SKM-1 treated with dmso at 0.1 percent for 144 hours (cell line): ENCODE measurements at regions not wholly inside any gene's neighbourhood (a gene's known extent, or its start where the extent isn't known, plus 50 kb on each side); places are given as distances from the start of the nearest gene placed in this dataset.
A peak's percentile ranks its signal among the peaks of the same experiment; 100 is the strongest.
"Not testable (repeated sequence)": the region's sequence is repeated elsewhere in the genome, so short reads cannot be mapped to it uniquely, and the experiment has no call there.

Source experiments
- DNase-seq: peaks from one replicate; lab custom pipeline; 2025; ENCODE audit not compliant: unreplicated experiment; lab: John Stamatoyannopoulos, UW

GRCh38 chr6:12476484-12476883 lies 186.3 kb downstream of the EDN1 start:
- no peak for DNase-seq

DNA sequence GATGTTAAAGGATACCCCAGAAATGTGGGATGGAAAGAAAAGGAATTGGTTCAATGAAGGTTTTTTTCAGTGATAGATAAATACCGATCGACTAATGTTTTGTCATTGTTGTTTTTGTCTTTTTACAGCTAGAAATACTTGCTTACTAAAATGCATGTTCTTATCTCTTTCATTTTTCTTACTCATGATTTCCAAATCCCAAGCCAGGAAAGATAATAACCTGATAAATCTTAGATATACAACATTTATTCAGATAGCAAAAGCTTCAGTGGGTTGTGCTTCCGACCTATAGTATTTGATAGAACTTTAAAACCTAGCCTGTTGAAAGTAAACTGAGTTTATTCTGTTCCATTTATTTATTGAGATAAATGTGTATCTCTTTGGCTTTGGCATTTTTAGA lies 187.5 kb downstream of the EDN1 start:
- DNase-seq: no peak

GRCh38 chr6:12478921-12479320 lies 188.8 kb downstream of the EDN1 start:
- no peak for DNase-seq

DNA sequence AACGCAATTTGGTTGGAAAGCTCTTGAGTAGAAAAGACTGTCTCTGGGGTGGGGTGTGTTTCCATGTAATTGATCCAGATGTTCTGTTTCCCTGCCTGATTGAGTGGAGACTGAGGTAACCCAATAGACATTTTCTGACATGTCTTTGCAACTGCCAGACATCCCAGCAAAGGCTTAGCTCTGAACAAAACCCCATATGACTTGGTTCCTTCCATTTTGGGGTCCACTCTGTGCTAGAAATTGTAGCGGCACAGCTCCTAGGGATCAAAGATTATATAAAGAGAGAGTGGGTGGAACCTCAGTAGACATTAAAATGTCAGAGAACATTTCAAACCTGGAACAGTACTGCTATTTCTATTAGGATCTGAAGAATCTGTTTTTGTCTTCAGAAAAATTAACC lies 189.3 kb downstream of the EDN1 start:
- no peak for DNase-seq

DNA sequence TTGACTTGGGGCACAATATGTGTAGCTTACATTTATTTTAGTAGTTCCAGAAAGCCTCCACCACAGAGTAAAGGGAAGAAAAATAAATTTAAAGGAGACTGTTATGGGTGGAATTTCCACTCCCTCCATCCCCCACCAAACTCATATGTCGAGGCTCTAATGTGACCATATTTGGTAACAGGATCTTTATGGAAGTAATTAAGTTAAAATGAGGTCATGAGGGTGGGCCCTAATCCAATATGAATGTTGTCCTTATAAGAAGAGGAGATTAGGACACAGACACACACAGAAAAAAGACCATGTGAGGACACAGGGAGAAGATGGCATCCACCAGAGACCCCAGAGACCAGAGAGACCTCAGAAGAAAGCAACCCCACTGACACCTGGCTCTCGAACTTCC lies 189.7 kb downstream of the EDN1 start:
- DNase-seq: no peak

GRCh38 chr6:12480379-12480778 lies 190.2 kb downstream of the EDN1 start:
- no peak for DNase-seq

DNA sequence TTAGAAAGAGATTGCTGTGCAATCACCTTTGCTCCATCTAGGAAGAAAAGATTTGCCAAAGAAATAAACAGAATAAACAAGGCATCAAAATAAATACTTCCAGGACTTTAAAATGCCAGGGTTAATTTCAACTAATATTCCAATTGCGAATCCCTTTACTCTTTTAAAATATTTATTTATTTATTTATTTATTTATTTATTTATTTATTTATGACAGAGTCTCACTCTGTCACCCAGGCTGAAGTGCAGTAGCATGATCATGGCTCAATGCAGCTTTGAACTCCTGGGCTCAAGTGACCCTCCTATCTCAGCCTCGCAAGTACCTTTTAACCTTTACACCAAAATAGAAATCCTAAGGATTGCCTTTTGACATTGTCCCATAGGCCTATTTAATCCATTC lies 191.1 kb downstream of the EDN1 start:
- no peak for DNase-seq

DNA sequence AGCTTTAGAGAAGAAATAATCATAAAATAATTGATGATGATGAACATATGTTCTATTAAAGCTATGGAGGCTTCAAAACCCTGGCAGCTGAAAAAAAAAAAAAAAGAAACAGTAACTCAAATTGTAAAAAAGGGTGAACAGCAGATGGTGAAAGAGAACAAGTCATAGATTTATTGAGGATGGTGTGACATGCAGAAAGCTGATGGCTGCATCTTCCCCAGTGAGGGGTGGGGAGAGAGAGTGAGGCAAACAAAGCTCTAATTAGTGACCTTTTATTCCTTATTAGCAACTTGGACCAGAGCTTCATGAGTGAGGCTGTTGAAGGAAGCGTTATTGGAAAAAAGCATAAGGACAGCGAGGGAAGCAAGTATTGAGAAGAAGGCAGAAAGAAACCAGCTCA lies 191.7 kb downstream of the EDN1 start:
- DNase-seq: no peak

DNA sequence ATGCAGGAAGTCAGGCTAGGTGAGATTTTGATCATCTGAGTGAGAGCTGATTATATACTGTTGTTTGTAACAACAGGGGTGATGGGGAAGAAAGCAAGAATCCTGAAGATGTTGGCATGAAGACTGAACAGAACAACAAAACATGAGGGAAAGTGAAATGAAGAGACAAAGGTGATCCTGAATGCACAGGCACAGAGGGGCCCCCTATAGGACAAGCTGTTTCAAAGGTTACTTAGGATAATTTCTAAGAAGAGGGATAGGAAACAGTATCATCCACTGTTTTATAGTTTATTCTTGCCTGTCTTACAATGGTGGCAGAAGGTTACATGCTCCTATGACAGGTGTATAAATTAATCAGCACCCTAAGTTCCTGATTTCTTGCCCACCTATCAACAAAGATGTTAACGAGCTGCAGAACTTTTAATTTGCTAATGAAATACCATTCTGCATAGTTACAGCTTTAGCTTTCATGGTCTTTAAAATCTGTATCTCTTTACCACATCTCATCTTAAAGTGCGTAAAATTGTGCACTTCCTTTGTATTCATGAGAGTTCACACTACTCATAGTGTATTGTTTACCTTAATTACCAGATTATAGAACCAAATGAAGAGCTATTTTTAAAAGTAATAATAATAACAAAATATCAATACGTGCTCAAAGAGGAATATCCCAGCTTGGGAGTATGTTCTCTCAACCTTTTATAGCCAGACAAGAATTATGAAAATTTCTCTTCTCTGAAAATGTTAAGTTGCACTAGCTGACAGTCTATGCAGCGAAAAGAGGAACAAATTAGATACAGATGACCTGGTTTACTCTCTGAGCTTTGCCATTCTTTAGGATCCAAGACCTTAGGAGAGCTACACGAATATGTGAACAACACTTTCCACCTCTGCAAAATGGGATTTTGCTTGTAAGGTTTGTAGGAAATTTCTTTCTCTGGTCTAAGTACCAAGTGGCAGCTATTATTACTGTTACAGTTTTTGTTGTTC lies 192.5 kb downstream of the EDN1 start:
- peak; percentile 68 for DNase-seq

GRCh38 chr6:12483712-12484111 lies 193.6 kb downstream of the EDN1 start:
- DNase-seq: peak; percentile 36

GRCh38 chr6:12484519-12484918 lies 194.4 kb downstream of the EDN1 start:
- no peak for DNase-seq

GRCh38 chr6:12485226-12485764 lies 195.1 kb downstream of the EDN1 start:
- no peak for DNase-seq

- no peak for DNase-seq
These were observed 195.7 kb downstream of the EDN1 start for GRCh38 chr6:12485837-12486236.

DNA sequence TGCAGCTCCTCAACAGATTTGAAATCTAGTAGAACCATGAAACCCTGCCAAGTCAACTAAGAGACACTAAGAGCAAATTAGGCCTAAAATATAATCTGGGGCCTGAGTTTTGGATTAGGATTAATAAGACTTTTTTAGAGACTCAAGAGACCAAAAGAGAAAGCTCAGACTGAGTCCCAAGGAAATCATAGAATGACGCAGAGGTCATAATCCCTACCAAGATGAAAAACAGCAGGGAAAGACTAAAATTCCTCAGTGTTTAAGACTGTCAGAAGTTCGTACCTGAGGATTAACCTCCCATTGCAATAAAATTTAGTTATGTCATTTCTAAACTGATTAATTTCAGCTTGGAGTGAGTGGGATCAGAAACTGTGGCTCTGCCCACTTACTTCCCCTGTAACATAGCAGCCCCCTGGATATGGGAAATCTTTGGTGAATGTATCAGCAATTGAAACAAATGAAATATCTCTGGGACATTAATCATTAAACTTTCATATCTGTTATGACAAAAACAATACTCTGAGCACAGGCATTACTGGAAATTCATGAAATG lies 200.3 kb downstream of the EDN1 start:
- no peak for DNase-seq

- DNase-seq: no peak
These were observed 200.9 kb downstream of the EDN1 start for GRCh38 chr6:12490904-12491571.

- not testable (repeated sequence) for DNase-seq
These were observed 202.8 kb downstream of the EDN1 start for GRCh38 chr6:12492929-12493328.

DNA sequence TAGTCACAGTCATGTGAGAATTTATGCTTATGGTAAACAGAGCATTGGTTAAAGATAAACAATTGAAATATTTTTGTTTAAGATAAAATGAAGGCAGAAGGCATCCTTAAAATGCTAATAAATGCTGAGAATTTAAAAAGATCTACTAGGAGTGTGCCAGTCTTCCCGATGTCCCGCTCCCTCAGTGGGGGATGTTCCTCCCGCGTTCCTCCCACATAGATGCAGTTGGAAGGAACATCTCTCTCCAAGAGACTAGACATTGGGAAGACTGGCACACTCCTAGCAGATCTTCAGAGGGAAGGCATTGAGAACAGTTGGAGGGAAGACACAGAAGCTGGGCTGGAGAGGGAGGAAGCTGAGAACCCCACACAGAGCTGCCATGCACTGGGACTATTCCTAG lies 203.3 kb downstream of the EDN1 start:
- no peak for DNase-seq

- no peak for DNase-seq
These were observed 204.0 kb downstream of the EDN1 start for GRCh38 chr6:12494161-12494560.

- no peak for DNase-seq
These were observed 211.8 kb downstream of the EDN1 start for GRCh38 chr6:12501990-12502389.

DNA sequence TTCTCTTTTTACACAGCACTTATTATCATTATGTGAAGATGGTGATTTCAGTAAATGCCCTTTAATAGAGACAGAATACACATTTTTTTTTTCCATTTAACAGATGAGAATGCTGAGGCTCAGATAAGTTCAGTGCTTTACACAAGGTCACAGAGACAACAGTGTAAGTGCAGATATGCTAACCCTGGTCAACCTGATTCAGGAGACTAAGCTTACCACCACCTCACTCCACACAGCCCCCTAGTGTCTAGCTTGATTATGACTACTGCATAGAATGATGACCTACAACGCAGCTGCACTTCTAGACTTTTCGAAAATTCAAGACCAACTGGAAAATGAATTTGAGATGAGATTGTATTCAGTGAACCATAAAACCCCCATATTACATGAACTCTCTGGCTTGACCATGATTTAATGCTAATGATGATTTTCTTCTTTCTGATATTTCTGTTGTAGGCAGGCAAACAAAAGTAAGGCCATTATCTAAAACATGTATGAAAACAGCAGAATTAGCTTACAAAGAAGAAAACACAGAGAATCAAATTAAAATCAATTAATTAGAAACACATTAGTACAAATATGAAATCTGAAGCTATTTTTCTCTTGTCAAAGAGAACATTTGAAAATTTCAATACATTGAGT lies 212.1 kb upstream of the PHACTR1 start:
- DNase-seq: no peak

DNA sequence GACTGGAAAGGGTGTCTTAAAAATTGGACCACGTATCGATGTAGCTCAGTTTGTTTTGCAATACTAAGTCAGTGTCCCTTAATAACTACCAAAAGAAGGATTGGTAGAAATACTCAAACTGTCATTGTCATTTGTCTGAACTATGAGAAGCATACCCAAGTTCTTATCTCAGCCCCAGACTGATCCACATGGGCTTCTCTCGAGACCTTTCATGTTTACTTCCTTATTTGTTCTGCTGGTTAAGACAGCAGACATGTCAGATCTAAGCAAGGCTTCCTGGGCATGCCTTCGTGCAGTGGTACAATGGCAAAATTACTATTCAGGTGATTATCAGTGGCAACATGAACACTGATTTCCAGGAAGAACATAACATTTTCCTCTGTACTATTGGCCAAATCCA lies 211.1 kb upstream of the PHACTR1 start:
- no peak for DNase-seq
